ENCODE measurements at regions not wholly inside any gene's neighbourhood (a gene's known extent, or its start where the extent isn't known, plus 50 kb on each side); places are given as distances from the start of the nearest gene placed in this dataset.
"Not testable (repeated sequence)": the region's sequence is repeated elsewhere in the genome, so short reads cannot be mapped to it uniquely, and the experiment has no call there.

DNA sequence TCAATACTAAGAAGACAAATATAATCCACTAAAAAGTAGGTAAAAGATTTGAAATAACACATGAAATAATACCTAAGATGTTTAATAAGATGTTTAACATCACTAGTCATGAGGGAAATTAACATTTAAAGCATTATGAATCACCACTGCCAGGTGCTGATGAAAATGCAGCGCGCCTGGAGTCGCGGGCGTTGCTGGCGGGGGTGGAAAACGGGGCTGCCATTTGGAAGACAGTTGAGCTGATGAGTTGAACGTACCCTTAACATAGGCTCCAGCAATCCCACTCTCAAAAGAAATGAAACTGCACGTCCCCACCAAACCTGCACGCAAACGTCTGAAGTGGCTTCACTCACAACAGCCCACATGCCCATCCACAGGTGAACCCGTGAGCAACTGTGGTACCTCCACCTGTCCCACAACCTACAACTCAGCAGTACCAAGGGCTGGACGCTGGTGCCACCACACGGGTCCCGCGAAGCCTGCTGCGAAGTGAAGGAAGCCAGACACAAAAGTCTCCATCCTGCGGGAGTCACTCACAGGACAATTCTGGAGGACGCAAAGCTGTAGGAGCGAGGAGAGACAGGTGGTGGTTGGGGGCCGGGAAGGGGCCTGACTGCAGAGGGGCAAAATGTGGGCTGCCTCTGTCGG lies 189.3 kb downstream of the NPIPB11 start:
- DNase-seq: not testable (repeated sequence)

DNA sequence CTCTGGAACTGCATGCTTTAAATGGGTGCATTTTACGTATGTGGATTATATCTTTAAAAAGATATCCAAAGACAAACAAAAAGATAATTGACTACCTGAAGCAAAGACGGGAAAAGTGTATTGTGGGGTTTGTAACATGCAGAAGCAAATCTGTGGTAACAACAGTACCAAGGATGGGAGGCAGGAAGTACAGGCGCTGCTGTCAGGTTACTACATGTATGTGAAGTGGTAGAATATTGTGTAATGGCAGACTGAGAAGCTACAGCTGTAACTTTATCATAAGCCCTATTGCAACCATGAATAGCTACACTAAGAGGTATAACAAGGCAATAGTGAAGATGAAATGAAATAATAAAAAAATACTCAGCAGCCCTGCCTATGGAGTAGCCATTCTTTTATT lies 192.7 kb downstream of the NPIPB11 start:
- not testable (repeated sequence) for DNase-seq

DNA sequence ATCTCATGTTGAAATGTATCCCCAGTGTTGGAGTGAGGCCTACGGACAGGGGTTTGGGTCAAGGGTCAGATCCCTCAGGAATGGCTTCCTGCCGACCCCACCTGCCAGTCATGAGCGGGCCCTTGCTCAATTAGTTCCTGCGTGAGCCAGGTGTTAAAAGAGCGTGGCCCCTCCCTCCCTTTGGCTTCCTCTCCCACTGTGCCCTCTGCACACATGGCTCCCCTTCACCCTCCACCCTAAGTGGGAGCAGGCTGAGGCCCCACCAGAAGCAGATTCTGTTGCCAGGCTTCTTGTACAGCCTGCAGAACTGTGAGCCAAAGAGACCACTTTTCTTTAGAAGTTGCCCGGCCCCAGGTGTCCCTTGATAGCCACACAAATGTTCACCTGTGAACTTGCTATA lies 193.3 kb downstream of the NPIPB11 start:
- not testable (repeated sequence) for DNase-seq

DNA sequence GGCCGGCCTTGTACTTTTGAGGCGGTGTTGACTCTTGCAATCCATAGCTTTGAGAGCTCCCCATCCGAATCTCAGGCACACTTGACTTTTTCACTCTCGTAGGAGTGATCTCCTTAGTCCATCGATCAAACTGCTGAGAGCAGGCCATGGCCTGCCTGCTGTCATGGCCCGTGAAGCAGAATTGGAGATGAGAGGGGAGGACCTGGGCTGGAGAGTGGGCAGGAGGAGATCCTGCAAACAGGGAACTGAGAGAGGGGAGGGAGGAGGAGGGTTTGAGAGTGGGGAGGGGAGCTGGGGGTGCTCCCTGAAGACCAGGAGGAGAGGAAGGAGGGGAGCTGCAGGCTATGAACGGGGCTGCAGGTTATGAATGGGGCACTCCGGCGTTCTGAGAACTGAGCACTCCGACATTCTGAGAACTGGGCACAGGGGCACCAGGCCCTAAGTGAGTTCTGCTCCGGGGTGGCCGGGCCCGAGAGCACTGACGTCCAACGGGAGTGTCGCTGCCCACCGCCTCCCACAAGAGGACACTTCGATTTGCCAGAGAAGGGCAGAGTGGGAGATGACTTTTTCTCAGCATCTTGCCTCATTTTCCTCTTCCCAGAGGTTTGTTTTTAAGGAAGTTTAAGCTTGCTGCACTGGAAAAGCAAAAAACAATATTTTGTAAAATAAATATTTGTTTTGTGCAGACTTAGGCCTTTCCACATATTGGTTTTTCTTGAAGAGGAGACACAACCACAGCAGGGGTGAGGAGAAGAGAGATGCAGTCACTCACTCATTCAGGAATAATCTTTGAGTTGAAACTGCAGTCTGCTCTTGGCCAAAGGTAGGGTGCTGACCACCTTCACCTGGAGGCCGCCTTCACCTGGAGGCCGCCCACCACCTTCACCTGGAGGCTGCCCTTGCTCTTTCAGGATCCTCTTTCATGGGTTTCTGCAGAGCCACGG lies 194.2 kb downstream of the NPIPB11 start:
- not testable (repeated sequence) for DNase-seq

DNA sequence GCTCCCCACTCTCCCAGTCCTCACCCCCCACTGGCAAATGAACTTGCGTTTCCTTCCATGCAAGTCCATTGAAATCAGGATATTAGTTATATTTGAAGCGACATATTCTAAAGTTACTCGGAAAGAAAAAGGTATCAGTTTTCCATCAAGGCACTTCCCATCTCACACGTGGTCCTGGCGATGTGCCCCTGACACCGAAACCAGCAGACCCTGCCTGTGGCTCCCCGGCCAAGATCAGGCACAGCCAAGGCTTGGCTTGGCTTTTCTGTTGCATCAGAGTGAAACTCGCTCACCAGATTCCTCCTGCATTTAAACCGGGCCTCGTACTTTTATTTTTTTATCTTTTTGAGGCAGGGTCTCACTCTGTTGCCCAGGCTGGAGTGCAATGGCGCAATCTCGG lies 195.1 kb downstream of the NPIPB11 start:
- DNase-seq: not testable (repeated sequence)

DNA sequence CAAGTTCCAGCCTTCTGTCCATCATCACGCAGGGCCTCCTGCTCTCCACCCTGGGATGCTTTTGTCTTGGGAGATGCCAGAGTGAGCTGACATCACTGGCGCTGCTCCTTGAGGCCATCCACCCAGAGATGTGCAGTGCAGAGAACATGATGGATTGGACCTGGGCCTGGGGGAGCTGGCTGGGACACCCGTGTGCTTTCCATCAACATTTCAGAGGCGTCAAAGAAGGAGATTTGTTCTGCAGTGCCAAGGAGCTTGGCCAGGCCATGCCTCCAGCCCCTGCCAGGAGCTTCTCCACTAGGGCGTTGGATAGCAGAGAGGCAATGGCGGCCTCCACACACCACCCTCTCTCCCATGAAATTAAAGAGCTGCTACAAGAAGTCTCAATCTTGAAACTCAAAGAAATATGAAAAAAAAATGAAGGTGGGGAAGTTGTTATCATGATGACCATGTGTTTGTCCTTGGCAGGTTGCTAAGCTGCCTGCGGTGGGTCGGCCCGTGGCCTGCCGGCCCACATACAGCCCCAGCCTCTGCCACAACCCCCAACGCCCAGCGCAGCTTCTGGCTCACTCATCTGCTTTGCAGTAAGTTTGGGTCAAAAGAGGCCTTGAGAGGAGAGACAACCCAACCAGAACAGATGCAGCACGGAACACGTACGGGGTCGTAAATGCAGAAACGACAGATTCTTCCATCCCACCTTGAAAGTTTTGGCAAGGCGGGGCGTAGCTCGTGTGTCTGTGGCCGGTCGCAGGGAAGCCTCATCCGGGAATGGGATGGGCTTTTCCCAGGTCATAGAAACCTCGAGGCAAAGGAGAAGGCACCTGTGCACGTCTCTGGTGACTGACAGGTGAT lies 196.0 kb downstream of the NPIPB11 start:
- not testable (repeated sequence) for DNase-seq

DNA sequence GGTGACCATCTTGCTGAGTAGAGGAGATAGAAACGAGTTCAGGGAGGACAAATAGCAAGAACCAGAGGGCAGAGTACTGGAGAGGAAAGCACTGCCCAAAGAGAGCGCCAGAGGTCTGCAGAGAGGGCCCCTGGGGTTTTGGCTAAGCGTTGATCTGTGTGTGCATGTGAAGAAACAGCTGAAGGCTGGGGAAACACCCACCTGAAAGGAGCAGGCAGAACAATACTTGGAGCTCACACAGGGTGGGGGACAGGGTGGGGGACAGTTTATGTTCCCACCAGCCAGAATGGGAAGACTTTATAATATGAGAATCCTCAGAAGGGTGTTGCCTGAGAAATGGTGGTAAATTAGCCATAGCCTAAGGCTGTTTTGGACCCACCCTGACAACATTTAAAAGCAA lies 200.4 kb downstream of the NPIPB11 start:
- not testable (repeated sequence) for DNase-seq

DNA sequence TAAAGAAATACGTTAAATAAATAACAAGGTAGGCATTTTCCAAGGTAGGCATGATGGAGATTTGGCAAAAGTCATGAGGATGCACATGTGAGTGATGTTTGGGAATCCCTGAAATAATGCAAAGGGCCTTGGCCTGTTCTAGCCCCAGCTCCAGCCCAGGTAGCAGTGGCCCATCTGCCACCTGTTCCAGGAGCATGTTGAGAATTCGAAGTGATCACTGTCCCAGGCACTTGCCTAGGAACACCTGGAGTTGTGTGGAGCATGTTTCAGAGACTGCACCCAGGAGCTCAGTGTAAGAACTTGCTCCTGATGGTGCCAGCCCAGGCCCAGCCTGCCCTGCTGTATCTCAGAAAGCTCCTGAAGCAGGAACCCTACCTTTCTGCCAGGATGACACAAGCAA lies 201.4 kb downstream of the NPIPB11 start:
- DNase-seq: not testable (repeated sequence)

DNA sequence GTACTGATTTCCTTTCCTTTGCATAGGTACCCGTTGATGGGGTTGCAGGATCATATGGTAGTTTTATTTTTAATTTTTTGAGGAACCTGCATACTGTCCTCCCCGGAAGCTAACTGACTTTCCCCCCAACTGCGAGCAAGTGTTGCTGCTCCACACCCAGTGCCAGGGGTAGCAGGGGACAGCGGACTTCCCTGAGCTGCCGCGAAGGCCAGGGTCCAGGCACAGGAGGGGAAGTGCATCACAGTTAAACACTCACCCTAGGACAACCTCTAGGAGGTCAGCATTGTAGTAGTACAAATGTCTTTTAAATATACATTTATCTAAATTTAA lies 201.7 kb downstream of the NPIPB11 start:
- no peak for DNase-seq

DNA sequence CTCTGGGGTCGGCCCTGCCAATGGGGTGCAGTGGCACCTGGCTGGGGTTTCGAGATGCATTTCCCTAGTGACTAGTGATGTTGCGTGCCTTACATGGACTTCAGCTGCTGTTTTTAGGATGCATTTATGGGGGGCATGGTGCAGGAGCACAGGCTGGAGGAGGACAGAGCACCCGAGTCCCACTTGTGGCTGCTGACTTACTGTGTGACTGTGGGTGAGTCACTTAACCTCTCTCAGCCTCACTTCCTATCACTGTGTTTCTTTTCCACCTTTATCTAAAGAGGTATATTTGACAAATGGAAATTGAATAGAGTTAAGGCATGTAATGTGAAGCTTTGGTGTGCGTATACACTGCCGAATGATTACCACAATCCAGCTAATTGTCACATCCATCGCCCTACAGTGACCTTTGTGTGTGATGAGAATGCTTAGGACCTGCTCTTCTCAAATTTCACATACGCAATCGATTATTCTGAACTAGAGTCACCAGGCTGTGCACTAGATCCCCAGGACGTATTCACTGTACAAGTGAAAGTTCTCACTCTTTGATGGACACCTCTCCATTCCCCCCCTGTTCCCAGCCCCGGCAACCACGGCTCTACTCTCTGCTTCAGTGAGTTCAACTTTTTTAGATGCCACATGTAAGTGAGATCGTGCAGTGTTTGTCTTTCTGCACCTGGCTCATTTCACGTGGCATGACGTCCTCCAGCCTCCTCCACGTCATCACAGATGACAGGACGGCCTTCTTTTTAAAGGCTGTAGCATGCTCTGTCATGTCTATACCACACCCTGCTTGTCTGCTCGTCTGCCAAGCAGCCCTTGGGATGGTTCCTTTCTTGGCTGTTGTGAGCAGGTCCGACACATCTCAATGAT lies 202.3 kb downstream of the NPIPB11 start:
- DNase-seq: not testable (repeated sequence)

DNA sequence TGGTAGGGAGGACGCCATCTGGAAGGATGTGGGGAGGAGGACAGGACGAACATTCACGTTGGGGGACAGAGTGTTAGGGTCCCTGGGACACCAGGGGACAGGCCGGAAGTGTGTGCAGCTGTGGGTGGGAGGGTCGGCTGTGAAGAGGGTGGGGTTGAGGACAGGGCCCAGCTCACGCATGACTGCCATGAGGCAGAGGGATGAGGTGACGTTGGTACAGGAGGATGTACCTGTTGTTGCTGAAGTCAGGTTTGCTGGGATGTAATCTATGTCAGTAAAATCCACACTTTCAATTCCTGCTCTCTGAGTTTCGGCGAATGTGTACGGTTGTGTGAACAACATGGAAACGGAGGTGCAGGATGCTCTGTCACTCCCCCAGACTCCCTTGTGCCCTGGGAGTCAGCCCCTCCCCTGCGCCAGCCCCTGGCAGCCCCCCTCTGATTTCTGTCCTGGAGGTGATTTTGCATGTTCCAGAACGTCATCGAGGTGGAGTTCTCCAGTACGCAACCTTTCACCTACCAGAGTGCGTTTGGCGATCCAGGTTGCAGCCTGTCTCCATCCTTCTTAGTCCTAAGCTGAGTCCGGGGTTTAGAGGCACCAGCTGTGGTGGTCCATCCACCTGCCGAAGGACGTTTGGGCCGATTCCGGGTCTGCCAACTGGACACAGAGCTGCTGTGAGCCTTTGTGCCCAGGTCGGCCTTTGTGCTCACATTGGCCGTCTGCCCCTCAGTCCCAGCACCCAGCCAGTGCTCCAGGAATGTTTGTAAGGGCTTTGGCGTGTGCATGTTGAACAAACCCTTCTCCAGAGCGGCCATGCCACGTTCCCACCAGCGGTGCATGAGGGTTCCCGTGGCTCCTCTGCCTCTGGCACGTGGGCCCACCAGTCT lies 203.2 kb downstream of the NPIPB11 start:
- DNase-seq: not testable (repeated sequence)

DNA sequence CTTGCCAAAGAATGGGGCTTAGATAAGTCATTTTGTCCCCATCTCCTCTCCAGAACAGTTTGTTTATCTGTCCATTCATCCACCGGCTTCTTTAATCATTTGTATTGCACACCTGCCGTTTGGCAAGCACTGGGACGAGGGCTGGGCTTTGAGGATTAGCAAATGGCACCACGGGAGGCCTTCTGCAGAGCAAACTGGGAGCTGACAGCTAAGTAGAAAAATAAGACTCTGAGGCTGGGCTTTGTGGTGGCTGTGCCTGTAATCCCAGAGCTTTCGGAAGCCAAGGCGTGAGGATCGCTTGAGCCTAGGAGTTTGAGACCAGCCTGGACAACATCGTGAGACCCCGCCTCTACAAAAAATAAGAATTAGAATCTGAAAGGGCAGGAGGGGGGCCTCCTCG lies 203.9 kb downstream of the NPIPB11 start:
- not testable (repeated sequence) for DNase-seq

DNA sequence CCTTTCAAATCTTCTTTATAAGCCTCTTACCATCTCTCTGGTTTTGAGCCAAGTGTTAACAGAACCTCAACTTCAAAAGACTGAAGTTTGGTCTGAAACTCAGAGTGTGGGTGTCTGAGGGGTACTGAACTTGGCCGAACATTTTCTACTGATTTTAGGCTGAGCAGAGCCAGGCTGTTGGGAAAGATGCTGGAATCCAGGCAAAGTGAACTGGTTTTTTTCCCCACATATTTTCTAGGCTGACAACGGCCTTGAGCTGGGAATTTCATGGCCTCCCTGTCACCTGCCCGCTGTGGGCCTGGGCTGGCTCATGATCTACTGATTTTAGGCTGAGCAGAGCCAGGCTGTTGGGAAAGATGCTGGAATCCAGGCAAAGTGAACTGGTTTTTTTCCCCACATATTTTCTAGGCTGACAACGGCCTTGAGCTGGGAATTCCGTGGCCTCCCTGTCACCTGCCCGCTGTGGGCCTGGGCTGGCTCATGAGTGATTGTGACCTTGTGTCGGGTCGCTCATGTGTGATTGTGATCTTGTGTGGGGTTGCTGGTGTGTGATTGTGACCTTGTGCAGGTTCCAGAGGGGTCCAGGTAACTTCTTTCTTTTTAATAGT lies 204.4 kb downstream of the NPIPB11 start:
- DNase-seq: not testable (repeated sequence)

DNA sequence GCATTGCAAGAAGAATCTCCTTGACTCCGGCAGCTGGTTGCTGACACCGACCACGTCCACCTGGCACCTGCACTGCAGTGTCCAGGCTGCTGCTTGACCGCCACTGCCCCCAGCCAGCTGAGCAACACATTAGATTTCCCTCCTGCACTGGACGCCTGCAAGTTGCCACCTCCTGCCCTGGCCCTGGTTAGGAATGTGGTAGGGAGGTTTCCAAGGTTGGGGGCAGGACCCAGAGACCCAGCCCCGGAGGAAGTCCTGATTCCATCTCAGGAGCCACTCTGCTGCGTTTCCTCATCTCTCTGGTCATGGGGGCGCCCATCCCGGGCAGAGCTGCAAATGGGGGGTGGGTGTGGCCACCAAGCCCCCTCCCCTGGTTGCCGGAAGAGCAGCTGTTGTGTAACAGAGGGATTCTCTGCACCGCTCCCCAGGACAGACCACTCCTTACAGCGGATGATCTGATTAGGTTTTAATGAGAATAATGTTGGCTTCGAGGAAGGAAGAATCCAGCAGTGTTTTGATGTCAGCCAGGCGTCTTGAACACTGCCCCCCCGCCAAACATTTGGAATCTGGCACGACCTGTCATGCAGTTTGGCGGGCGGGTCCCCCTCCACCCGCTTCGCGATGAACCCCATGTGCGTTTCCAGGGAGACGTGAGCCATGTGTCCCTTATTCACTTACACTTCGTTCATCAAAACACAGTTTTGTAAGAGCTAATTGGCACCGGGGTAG lies 205.1 kb downstream of the NPIPB11 start:
- not testable (repeated sequence) for DNase-seq

DNA sequence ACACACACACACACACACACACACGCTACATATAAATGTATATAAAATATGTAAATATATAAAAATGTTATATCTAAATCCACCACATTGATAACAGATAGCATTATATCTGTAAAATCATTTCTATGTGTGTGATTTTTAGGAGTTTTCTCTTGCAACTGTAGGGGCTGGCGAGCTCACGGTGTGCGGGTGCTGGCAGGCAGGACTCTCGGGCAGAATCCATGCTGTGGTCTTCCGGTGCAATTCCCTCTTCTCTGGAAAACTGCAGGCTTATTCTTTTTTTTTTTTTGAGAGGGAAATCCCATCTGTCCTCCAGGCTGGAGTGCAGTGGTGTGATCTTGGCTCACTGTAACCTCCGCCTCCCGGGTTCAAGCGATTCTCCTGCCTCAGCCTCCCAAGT lies 205.8 kb downstream of the NPIPB11 start:
- not testable (repeated sequence) for DNase-seq

DNA sequence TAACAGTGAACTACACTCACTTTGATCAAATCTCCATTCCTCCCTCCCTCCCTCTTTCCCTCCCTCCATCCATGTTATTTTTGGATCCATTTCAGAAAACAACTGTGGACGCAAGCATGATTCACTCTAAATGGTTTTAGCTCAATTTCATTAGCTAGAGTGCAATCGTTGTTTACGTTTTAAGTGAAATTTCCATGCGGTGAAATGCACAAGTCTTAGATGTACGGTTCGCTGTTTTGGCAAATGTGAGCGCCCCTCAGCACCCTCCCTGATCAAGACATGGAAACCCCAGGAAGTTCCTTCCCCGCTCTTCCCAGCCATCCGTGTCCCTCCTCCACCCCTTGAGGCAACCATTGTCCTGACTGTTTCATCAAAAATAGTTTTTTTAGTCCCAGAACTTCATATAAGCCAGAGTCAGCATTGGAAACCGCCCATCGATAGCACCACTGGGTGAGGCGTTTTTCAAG lies 206.3 kb downstream of the NPIPB11 start:
- not testable (repeated sequence) for DNase-seq

DNA sequence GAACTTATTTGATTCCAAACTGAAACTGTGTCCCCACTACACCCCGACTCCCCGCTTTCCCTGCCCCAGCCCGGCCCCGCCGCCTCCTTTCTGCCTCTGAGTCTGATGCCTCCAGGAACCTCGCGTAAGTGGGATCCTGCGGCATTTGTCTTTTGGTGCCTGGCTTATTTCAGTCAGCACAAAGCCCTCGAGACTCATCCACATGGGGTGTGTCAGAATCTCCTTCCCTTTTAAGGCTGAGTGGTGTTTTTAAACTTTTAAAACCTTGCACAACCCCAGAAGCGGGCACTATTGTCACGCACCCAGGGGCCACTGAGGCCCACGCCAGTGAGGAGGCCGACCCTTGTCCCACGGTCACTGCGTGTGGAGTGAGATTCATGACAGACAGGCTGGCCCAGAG lies 206.9 kb downstream of the NPIPB11 start:
- DNase-seq: not testable (repeated sequence)

DNA sequence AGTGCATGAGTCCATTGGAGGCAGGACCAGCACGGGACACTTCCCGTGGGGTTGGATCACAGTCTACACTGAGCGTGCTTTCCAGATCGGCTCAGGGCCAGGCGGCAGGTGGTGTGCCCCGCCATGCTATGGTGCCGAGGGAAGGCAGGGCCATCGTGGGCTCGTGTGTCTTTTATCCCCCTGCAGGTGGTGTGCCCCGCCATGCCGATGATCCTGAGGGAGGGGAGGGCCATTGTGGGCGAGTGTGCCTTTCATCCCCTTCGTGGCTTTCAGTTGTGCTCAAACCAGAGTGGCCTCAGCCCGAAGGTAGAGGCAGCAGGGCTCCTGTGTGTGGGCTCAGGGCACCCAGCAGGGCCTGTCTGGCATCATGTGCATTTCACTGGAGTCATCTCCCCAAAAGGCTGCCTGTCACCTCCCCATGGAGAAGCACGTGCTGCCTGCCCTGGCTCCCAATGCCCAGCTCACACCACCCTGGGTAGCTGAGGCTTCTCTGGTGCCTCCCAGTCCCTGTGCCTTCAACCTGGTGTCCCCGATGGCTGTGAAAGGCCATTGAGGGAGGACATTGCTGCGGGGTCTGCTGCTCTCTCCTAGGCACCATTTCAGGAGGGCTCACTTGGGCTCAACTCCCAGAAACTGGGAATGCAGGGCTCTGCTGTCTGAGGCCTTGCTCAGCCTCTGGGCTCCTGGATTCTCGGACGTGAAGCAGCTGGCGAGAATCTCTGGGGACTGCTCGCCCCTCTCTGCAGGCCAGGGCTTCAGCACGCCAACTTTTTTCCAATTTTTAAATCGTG lies 207.6 kb downstream of the NPIPB11 start:
- no peak for DNase-seq

DNA sequence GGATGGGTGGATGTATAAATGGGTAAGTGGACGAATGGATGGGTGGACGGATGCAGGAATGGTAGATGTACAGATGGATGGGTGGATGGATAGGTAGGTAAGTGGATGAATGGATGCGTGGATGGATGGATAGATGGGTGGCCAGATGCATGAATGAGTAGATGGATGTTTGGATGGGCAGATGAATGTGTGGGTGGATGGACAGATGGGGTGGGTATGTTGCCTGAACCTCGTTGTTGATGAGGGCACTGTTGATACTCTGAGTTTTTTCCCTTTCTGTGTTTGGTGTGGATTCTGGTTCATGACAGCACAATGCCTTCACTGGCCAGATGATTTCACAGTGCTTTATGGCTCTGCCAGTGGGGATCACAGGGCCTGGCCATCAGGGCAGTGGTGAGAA lies 208.3 kb downstream of the NPIPB11 start:
- no peak for DNase-seq

Measured in NCI-H446 (cell line).